Endothelial cell (in vitro differentiated cells): ENCODE measurements at regions not wholly inside any gene's neighbourhood (a gene's known extent, or its start where the extent isn't known, plus 50 kb on each side); places are given as distances from the start of the nearest gene placed in this dataset.

Experiments used
- DNase-seq: peaks from one replicate; pipeline ENCODE4 v3.0.0; 2021; ENCODE audit warnings: low spot score
- H3K27ac Mint-ChIP-seq: one replicate; pipeline ENCODE4 v1.8.0; 2021; ENCODE audit warnings: mixed read lengths, inconsistent platforms; ENCODE audit not compliant: unreplicated experiment
- H3K27me3 Mint-ChIP-seq: one replicate; pipeline ENCODE4 v1.8.0; 2021; ENCODE audit warnings: mild to moderate bottlenecking, moderate library complexity, mixed read lengths, inconsistent platforms; ENCODE audit not compliant: unreplicated experiment
- H3K36me3 Mint-ChIP-seq: one replicate; pipeline ENCODE4 v1.8.0; 2021; ENCODE audit warnings: mild to moderate bottlenecking, low read depth, mixed read lengths, inconsistent platforms; ENCODE audit not compliant: unreplicated experiment
- H3K4me1 Mint-ChIP-seq: one replicate; pipeline ENCODE4 v1.8.0; 2021; ENCODE audit warnings: mild to moderate bottlenecking, mixed read lengths, inconsistent platforms; ENCODE audit not compliant: unreplicated experiment
- H3K4me3 Mint-ChIP-seq: one replicate; pipeline ENCODE4 v1.8.0; 2021; ENCODE audit warnings: mild to moderate bottlenecking, mixed read lengths, inconsistent platforms; ENCODE audit not compliant: unreplicated experiment
- H3K9me3 Mint-ChIP-seq: one replicate; pipeline ENCODE4 v1.8.0; 2021; ENCODE audit warnings: mixed read lengths, inconsistent platforms; ENCODE audit not compliant: unreplicated experiment
- TF ChIP-seq, protein P1 (sequence below): fragments of 200-600 bp; sonication (generic); IDR thresholded peaks from one replicate; pipeline ENCODE4 v1.5.0; 2021; ENCODE audit warnings: antibody characterized with exemption; ENCODE audit not compliant: unreplicated experiment

DNA sequence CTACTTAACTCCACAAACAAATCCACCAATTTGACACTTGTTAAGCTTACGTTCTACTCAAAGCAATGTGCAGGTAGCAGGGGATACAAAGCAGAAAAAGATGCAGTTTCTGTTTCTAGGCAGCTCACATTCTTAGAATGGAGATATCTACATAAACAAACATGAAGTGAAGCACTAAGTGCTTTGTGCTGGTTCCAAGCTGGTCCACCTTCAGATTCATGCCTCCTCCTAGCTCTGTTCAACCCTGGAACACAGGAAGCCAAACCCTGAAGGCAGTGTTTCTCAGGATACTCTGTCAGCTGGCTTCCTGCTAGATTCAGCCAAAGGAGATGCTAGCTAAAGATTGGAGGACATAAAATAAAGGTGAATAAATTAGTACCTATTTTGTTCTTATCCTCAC lies 55.3 kb upstream of the NOL4 start:
- Mint-ChIP-seq H3K36me3 (no peaks in the 10 kb centered on the region), H3K4me3 (no peak overlapping the region), H3K27me3 (peaks cover 1% of the 10 kb centered on the region), H3K4me1 (no peaks in the 10 kb centered on the region), H3K9me3 (no peaks in the 10 kb centered on the region), H3K27ac (no peak overlapping the region)
- TF ChIP-seq, protein P1, sequence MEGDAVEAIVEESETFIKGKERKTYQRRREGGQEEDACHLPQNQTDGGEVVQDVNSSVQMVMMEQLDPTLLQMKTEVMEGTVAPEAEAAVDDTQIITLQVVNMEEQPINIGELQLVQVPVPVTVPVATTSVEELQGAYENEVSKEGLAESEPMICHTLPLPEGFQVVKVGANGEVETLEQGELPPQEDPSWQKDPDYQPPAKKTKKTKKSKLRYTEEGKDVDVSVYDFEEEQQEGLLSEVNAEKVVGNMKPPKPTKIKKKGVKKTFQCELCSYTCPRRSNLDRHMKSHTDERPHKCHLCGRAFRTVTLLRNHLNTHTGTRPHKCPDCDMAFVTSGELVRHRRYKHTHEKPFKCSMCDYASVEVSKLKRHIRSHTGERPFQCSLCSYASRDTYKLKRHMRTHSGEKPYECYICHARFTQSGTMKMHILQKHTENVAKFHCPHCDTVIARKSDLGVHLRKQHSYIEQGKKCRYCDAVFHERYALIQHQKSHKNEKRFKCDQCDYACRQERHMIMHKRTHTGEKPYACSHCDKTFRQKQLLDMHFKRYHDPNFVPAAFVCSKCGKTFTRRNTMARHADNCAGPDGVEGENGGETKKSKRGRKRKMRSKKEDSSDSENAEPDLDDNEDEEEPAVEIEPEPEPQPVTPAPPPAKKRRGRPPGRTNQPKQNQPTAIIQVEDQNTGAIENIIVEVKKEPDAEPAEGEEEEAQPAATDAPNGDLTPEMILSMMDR: no peak
- DNase-seq: no peak

DNA sequence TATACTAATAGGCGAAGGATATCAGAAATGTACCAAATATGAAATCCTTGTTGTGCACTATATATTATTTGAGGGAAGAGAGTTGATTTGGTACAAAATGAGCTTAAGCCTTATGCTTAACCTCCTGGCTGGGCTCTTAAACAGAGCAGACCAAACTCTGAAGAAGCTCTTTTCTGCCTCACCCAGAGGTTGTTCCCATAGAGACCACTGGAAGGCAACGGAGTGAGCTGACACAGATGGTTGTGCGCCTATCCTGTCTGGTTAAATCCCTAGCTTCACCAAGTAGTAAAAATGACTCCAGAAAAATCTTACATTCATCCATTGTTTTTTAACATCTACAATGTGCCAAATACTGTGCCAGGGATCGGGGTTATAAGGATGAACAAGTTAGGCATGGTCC lies 55.9 kb upstream of the NOL4 start:
- TF ChIP-seq, protein P1: no peak
- Mint-ChIP-seq H3K4me1 (no peaks in the 10 kb centered on the region), H3K27me3 (peaks cover 1% of the 10 kb centered on the region), H3K27ac (no peak overlapping the region), H3K36me3 (no peaks in the 10 kb centered on the region), H3K9me3 (no peaks in the 10 kb centered on the region), H3K4me3 (no peak overlapping the region)
- no peak for DNase-seq

DNA sequence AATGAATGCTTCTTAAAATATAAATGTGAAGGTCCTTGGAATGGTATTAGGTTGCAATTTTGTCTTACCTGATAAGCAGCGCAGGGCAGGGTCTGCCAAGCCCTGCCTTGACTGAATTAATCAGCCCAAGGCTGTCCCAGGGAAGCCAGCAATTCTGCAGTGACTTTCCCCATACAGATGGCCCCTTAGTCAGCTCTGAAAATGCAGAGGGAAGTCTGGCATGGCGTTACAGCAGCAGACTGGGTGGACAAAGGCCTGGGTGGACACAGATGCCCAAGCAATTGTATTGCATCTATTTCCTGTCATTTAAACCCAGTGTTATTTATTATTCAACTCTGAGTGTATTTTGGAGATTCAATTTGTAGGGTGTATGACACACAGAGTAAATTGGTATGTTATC lies 56.6 kb upstream of the NOL4 start:
- Mint-ChIP-seq H3K4me3 (no peak overlapping the region), H3K27me3 (no peaks in the 10 kb centered on the region)
- no peak for DNase-seq

DNA sequence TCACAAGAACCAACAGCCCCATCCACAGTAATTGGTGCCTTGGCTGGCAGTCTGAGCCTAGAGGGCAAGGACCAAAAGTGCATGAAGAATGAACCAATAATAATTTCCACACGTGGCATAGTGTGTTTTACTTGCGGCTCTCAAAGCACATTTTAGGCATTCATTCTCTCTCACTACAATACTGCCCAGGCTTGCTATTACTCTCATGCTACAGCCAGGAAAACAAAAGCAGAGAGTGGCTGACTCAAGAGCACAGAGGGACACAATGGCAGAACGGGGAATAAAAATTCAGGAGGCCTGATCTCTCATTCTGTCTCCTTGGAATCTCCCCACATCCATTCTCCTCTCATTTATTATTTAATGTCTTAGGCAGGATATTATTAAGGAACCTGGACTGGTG lies 57.0 kb upstream of the NOL4 start:
- H3K4me1 Mint-ChIP-seq: no peaks in the 10 kb centered on the region
- DNase-seq: no peak
- H3K9me3 Mint-ChIP-seq: no peaks in the 10 kb centered on the region
- H3K36me3 Mint-ChIP-seq: no peaks in the 10 kb centered on the region
- no peaks in the 10 kb centered on the region for H3K27me3 Mint-ChIP-seq
- H3K4me3 Mint-ChIP-seq: no peak overlapping the region
- TF ChIP-seq, protein P1: no peak
- no peak overlapping the region for H3K27ac Mint-ChIP-seq

More for the DNA sequence above, 56.6 kb upstream of the NOL4 start:
- Mint-ChIP-seq H3K36me3 (no peaks in the 10 kb centered on the region), H3K27ac (no peak overlapping the region), H3K9me3 (no peaks in the 10 kb centered on the region), H3K4me1 (no peaks in the 10 kb centered on the region)
- TF ChIP-seq, protein P1: no peak

DNA sequence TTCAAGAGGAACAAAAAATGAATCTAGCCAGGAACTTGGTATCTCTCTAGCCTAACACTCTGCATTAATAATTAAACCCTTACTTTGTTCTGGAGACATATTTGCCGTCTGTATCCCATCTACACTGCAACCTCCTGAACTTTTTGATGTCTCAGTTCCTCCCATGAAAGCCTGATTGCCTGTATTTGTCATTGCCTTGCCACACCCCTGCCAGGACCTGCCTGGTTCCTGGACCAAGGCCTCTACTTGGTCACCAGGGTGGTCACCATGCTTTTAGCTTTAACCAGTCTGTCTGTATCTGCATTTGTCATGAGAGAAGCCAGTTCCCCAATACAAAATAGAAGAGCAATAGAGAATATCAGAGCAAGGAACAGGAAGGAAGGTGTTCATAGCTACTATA lies 58.8 kb upstream of the NOL4 start:
- H3K4me3 Mint-ChIP-seq: no peak overlapping the region
- TF ChIP-seq, protein P1: no peak
- no peaks in the 10 kb centered on the region for H3K9me3 Mint-ChIP-seq
- no peaks in the 10 kb centered on the region for H3K27me3 Mint-ChIP-seq
- DNase-seq: no peak
- H3K4me1 Mint-ChIP-seq: no peaks in the 10 kb centered on the region
- no peaks in the 10 kb centered on the region for H3K36me3 Mint-ChIP-seq
- H3K27ac Mint-ChIP-seq: no peak overlapping the region
